ENCODE measurements at regions not wholly inside any gene's neighbourhood (a gene's known extent, or its start where the extent isn't known, plus 50 kb on each side); places are given as distances from the start of the nearest gene placed in this dataset.

- FAIRE-seq: no peak
These were observed 530.6 kb downstream of the MN1 start for GRCh38 chr22:27270818-27271510.

DNA sequence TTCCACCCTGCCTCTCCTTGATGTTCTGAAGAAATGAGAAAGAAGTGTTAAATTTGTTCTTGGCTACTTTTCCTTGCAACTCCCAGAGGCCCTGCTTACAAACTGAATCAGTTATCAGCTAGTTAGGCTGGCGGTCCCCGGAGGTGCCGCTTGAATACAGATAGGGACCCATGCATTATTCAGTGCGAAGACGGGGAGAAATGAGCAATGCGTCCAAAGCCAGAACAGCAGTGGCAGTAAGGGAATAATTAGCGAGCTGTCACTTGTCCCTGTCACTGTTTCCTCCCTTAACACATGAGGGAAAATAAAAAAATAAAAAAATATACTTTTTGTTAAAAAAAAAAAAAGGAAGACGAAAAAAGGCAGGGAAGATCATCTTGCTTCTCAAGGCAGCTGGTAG, 528.1 kb downstream of the MN1 start:
- peaks cover 7% of the 10 kb centered on the region for H3K4me1 ChIP-seq (ENCODE audit: insufficient read depth, low read length)
- no peaks in the 10 kb centered on the region for H4K20me1 ChIP-seq (ENCODE audit: insufficient read depth, low read length)
- Mint-ChIP-seq H3K27me3 (ENCODE audit: low read depth, unreplicated experiment) (peaks cover 13% of the 10 kb centered on the region), H3K36me3 (ENCODE audit: low read depth, unreplicated experiment) (peaks cover 2% of the 10 kb centered on the region), H3K4me3 (ENCODE audit: unreplicated experiment) (no peak overlapping the region), H3K4me1 (ENCODE audit: low read depth, unreplicated experiment) (peaks cover 11% of the 10 kb centered on the region), H3K9me3 (ENCODE audit: unreplicated experiment) (peaks cover 13% of the 10 kb centered on the region), H3K27ac (ENCODE audit: unreplicated experiment) (no peak overlapping the region)
- H3K79me2 ChIP-seq (ENCODE audit: insufficient read depth, low read length): no peaks in the 10 kb centered on the region
- peaks cover 6% of the 10 kb centered on the region for H3K27me3 ChIP-seq (ENCODE audit: insufficient read depth, low read length)
- no peaks in the 10 kb centered on the region for H3K36me3 ChIP-seq (ENCODE audit: insufficient read depth, low read length)
- FAIRE-seq (no peak), DNase-seq (ENCODE audit: low read depth) (no peak)
- no peak overlapping the region for H3K27ac ChIP-seq (ENCODE audit: low read depth, low read length)
- H3K4me2 ChIP-seq (ENCODE audit: low read length): no peak overlapping the region
- no peak overlapping the region for H2AFZ ChIP-seq (ENCODE audit: low read depth, low read length)
- TF ChIP-seq, protein P1, sequence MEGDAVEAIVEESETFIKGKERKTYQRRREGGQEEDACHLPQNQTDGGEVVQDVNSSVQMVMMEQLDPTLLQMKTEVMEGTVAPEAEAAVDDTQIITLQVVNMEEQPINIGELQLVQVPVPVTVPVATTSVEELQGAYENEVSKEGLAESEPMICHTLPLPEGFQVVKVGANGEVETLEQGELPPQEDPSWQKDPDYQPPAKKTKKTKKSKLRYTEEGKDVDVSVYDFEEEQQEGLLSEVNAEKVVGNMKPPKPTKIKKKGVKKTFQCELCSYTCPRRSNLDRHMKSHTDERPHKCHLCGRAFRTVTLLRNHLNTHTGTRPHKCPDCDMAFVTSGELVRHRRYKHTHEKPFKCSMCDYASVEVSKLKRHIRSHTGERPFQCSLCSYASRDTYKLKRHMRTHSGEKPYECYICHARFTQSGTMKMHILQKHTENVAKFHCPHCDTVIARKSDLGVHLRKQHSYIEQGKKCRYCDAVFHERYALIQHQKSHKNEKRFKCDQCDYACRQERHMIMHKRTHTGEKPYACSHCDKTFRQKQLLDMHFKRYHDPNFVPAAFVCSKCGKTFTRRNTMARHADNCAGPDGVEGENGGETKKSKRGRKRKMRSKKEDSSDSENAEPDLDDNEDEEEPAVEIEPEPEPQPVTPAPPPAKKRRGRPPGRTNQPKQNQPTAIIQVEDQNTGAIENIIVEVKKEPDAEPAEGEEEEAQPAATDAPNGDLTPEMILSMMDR (IDR thresholded peaks at IDR 0.05; ENCODE audit: insufficient read depth, low read depth, low read length): no peak
- no peak for TF ChIP-seq EZH2 (IDR thresholded peaks at IDR 0.05; ENCODE audit: insufficient read depth, low read length)
- peaks cover 6% of the 10 kb centered on the region for H3K9me3 ChIP-seq (ENCODE audit: insufficient read depth, low read depth, low read length)
- no peak overlapping the region for H3K9ac ChIP-seq (ENCODE audit: low read length)
- no peak overlapping the region for H3K4me3 ChIP-seq (ENCODE audit: insufficient read depth, low read depth, low read length)

More at GRCh38 chr22:27270818-27271510, 530.6 kb downstream of the MN1 start:
- peaks cover 6% of the 10 kb centered on the region for H3K9me3 Mint-ChIP-seq (ENCODE audit: unreplicated experiment)
- H3K27ac ChIP-seq (ENCODE audit: low read depth, low read length): no peak overlapping the region
- no peak for TF ChIP-seq EZH2 (IDR thresholded peaks at IDR 0.05; ENCODE audit: insufficient read depth, low read length)
- TF ChIP-seq, protein P1 (IDR thresholded peaks at IDR 0.05; ENCODE audit: insufficient read depth, low read depth, low read length): no peak
- no peak overlapping the region for H3K4me3 ChIP-seq (ENCODE audit: insufficient read depth, low read depth, low read length)
- no peak overlapping the region for H3K27ac Mint-ChIP-seq (ENCODE audit: unreplicated experiment)
- H3K27me3 Mint-ChIP-seq (ENCODE audit: low read depth, unreplicated experiment): peaks cover 13% of the 10 kb centered on the region
- H3K4me3 Mint-ChIP-seq (ENCODE audit: unreplicated experiment): no peak overlapping the region
- no peak overlapping the region for H3K9ac ChIP-seq (ENCODE audit: low read length)
- H3K4me2 ChIP-seq (ENCODE audit: low read length): peak overlapping the region; percentile 44
- peaks cover 6% of the 10 kb centered on the region for H3K27me3 ChIP-seq (ENCODE audit: insufficient read depth, low read length)
- H3K4me1 Mint-ChIP-seq (ENCODE audit: low read depth, unreplicated experiment): peaks cover 11% of the 10 kb centered on the region
- H3K36me3 ChIP-seq (ENCODE audit: insufficient read depth, low read length): no peaks in the 10 kb centered on the region
- H3K36me3 Mint-ChIP-seq (ENCODE audit: low read depth, unreplicated experiment): peaks cover 5% of the 10 kb centered on the region
- peak overlapping the region; percentile 51 for H2AFZ ChIP-seq (ENCODE audit: low read depth, low read length)
- H3K4me1 ChIP-seq (ENCODE audit: insufficient read depth, low read length): peaks cover 7% of the 10 kb centered on the region
- no peak for DNase-seq (ENCODE audit: low read depth)
- H4K20me1 ChIP-seq (ENCODE audit: insufficient read depth, low read length): no peaks in the 10 kb centered on the region
- no peaks in the 10 kb centered on the region for H3K9me3 ChIP-seq (ENCODE audit: insufficient read depth, low read depth, low read length)
- H3K79me2 ChIP-seq (ENCODE audit: insufficient read depth, low read length): no peaks in the 10 kb centered on the region

GRCh38 chr22:27273853-27274252, 527.7 kb downstream of the MN1 start:
- Histone ChIP-seq H3K9ac (ENCODE audit: low read length) (no peak overlapping the region), H3K79me2 (ENCODE audit: insufficient read depth, low read length) (no peaks in the 10 kb centered on the region), H3K9me3 (ENCODE audit: insufficient read depth, low read depth, low read length) (peaks cover 6% of the 10 kb centered on the region), H3K36me3 (ENCODE audit: insufficient read depth, low read length) (no peaks in the 10 kb centered on the region), H3K4me2 (ENCODE audit: low read length) (no peak overlapping the region), H3K27me3 (ENCODE audit: insufficient read depth, low read length) (peaks cover 6% of the 10 kb centered on the region), H2AFZ (ENCODE audit: low read depth, low read length) (no peak overlapping the region), H4K20me1 (ENCODE audit: insufficient read depth, low read length) (no peaks in the 10 kb centered on the region), H3K27ac (ENCODE audit: low read depth, low read length) (no peak overlapping the region), H3K4me1 (ENCODE audit: insufficient read depth, low read length) (peaks cover 7% of the 10 kb centered on the region), H3K4me3 (ENCODE audit: insufficient read depth, low read depth, low read length) (no peak overlapping the region)
- DNase-seq (ENCODE audit: low read depth) (no peak), FAIRE-seq (no peak)
- Mint-ChIP-seq H3K27ac (ENCODE audit: unreplicated experiment) (no peak overlapping the region), H3K9me3 (ENCODE audit: unreplicated experiment) (peaks cover 14% of the 10 kb centered on the region), H3K4me1 (ENCODE audit: low read depth, unreplicated experiment) (peaks cover 11% of the 10 kb centered on the region), H3K4me3 (ENCODE audit: unreplicated experiment) (no peak overlapping the region), H3K36me3 (ENCODE audit: low read depth, unreplicated experiment) (peaks cover 2% of the 10 kb centered on the region), H3K27me3 (ENCODE audit: low read depth, unreplicated experiment) (peaks cover 16% of the 10 kb centered on the region)
- TF ChIP-seq, protein P1 (IDR thresholded peaks at IDR 0.05; ENCODE audit: insufficient read depth, low read depth, low read length): no peak
- no peak for TF ChIP-seq EZH2 (IDR thresholded peaks at IDR 0.05; ENCODE audit: insufficient read depth, low read length)

Measured in astrocyte (in vitro differentiated cells and primary cell).